Transverse colon (tissue), 4 donors: ENCODE measurements at regions not wholly inside any gene's neighbourhood (a gene's known extent, or its start where the extent isn't known, plus 50 kb on each side); places are given as distances from the start of the nearest gene placed in this dataset.

ENCODE experiments used
- CTCF ChIP-seq, 5 experiments: fragments of 200-600 bp in 3 of 5; fragments of 450-650 bp in 2 of 5; sonication (generic) in 3 of 5; IDR thresholded peaks; 1 replicate in 2 of 5; 2 replicates in 3 of 5; pipeline ENCODE4 v1.5.1; 2016 to 2017; ENCODE audit warnings: antibody characterized with exemption in 5 of 5, inconsistent platforms in 3 of 5, mild to moderate bottlenecking in 2 of 5, moderate library complexity in 1 of 5
- EP300 ChIP-seq: sonication (generic); formaldehyde crosslinking; IDR thresholded peaks from one replicate; pipeline ENCODE4 v1.6.1; 2017; ENCODE audit warnings: antibody characterized with exemption, low read depth
- POLR2A ChIP-seq: fragments of 450-650 bp; IDR thresholded peaks from one replicate; pipeline ENCODE4 v1.6.1; 2016; ENCODE audit warnings: antibody characterized with exemption, mild to moderate bottlenecking, moderate library complexity
- POLR2AphosphoS5 ChIP-seq, 3 donors: sonication (generic); formaldehyde crosslinking; IDR thresholded peaks; one replicate each; pipeline ENCODE4 v1.6.1; 2016; ENCODE audit warnings: antibody characterized with exemption in 3 of 3

- no peak for TF ChIP-seq CTCF (IDR thresholded peaks at IDR 0.05)
- no peak for TF ChIP-seq POLR2A
- TF ChIP-seq EP300 = no peak
- TF ChIP-seq POLR2AphosphoS5 (IDR thresholded peaks at IDR 0.05) = no peak
These were observed 943.8 kb downstream of the SLC16A7 start for GRCh38 chr12:60539592-60539991.
